Activated gamma-delta T cell treated with Interleukin-2 at 50 U/mL for 16 hours (primary cell): ENCODE measurements at regions not wholly inside any gene's neighbourhood (a gene's known extent, or its start where the extent isn't known, plus 50 kb on each side); places are given as distances from the start of the nearest gene placed in this dataset.

Experiments used
- DNase-seq: peaks from one replicate; pipeline ENCODE4 v3.0.0-alpha.2; 2020

DNA sequence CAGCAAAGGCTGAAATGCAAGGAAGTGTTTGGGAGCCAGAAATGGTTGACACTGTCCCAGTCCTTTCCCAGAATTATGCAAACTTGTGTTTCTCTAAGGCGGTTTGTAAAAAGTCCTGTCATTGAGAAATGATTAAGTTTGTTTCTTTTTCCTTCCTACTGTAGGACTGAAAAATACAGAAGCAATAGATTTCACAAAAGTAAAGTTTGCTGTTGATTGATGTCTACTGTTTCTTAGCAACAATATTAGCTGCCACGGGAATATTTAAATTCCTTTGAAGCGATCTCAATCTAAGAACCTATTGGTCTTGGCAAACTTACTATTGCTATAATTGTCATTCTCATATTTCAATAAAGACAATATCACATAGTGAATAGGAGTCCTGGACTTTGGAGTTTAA is 100.7 kb upstream of the IL12A start:
- no peak for DNase-seq

GRCh38 chr3:159892171-159892795 is 96.4 kb upstream of the IL12A start:
- DNase-seq = no peak

DNA sequence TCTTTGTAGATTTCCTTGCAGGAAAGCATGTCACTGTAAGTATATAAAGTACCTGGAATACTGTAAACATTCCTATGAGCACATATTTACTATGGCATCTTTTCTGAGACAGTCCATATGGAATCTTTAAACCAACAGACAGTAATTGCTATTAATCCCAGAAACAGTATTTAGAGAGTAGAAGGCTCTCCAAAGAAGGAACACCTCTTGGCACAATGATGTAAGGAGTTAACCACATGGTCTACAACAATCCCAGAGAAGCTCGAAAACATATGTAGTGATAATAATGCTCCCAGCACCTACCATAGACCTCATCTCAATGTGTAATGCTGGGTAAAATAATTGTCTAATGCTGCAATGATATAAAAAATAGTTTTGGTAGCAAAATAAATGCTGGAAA is 95.8 kb upstream of the IL12A start:
- DNase-seq = no peak

GRCh38 chr3:159894386-159894785 is 94.2 kb upstream of the IL12A start:
- no peak for DNase-seq

DNA sequence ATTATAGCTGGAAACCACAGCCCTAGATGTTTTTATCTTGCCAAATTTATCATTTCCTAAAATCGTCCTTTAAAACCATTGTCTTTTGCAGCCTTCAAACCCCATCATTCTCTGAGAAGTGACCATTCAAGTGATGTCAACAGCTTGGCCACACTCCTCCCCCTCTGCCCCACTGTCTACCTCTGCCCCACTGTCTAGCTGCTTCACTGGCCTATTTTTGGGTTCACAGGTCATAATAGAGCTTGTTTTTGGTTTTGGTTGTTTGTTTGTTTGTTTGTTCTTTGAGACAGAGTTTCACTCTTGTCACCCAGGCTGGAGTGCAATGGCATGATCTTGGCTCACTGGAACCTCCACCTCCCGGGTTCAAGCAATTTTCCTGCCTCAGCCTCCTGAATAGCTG is 93.2 kb upstream of the IL12A start:
- DNase-seq = no peak

DNA sequence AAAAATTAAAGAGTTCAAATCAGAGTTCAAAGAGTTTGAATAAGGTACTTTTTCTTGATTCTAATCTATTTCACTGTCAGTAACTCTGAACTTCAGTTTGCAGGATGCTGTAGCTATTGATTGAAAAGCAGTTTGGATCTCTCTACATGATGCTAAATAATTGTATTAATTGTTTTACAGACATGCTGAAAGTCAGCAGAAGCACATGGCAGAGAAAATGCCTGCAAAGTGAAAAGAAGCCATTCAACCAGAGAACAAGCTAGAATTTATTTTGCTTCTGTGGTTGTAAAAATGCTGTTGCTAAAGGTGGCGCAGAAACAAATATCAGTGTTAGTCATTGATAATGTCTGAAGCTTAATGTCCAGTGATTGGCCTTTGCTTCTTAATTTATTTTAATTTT is 92.1 kb upstream of the IL12A start:
- no peak for DNase-seq

DNA sequence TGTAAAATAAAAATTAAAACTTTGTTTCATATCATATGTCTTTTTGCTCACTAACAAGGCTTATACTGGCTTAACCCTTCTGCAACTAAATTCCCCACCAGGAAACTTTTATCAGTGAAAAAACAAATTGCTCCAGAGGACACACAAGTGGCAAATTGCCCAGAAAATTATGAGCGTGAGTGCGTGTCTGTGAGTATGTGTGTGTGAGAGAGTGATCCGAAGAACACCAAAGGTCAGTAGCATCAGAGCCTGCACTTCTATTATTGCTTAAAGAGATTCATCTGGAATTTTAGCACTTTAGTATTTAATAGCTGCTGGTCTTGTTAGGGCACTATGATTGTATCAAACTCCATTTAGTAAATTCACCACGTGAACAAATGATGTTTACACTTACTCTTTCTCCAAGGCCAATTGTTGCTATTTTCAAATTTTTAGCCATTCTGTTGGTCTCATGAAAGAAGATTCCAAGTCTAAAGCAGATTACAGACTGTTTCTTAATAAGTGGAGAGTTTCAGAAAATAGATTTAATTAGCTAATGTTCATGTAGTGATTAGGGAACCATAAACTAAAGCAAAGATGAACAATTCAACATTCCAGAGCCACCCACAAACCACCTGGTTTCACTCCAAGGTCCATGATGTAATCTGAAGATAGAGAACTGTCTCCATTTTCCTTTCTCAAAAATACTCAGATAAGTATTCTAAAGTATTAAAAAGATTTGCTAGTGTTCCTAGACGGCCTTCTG is 91.1 kb upstream of the IL12A start:
- DNase-seq = no peak

DNA sequence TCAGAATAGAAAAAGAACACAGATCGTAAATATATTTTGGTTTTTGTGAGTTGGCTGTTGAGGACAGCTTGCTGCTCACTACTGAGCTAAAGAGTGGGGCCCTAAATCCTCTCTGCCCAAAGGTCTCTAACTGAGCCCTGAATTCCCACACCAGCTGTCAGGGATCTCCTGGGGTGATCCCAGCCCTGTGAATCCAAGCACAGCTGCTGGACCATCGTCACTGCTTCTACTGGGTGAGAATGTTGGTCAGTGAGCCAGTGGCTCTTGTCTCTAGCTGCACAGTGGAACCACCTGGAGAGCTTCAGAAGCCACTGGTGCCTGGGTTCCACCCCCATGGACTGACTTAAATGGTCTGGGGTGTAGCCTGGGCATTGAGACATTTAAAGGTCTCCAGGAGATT is 90.5 kb upstream of the IL12A start:
- DNase-seq = no peak

- DNase-seq = no peak
Observed at GRCh38 chr3:159899166-159899565, 89.5 kb upstream of the IL12A start.

DNA sequence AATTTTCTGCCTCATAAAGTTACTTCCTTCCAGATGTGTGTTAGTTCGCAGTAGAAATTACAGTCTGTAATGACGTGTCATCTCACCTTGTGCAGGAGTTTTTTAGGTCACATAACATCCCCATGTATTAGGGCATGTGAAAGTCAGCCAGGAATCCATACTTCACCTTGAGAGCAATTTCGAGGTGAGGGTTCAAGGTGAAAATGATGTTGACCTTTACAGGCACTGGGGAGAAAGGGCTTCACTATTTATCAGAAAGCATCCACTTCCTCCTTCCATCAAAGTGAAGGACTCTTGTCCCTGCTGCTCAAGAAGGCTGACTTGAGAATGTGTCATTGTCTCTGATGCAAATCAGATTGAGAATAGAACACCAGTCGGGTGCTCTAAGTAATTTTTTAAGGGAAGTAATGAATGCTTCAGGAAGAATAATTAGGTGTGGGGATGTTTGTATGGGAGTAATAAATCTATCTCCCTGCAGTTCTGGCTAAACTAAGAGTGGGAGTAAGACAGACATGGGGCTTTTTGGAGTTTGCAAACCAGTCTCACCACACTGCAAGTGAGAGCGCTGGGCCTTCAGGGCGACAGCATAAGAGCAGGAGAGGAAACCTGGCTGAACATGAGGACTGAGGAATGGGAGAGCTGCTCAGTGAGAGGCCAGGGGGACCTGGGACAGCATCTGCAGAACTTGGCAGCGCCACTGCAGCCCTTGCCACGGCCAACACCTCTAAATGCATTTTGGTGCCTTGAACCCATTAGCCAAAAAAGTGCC is 85.9 kb upstream of the IL12A start:
- DNase-seq = no peak

GRCh38 chr3:159904455-159904854 is 84.2 kb upstream of the IL12A start:
- DNase-seq = no peak

DNA sequence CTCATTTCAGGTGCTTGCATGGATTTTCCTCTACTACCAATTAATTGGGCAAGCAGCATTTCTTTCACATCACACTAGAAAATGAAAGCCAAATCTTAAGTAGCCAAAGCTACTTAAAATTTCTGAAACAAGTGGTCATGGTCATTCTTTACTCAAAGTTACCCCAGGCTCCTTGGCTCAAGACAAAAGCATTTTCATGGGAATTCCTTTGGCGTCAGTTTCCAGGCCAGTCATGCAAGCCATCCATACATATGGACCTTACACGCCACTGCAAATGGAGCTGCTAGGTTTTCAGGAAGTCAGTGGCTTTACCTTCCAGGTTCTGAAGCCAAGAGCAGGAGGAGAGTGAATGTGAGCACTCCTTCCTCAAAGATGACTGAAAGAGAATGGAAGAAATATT is 83.7 kb upstream of the IL12A start:
- no peak for DNase-seq

DNA sequence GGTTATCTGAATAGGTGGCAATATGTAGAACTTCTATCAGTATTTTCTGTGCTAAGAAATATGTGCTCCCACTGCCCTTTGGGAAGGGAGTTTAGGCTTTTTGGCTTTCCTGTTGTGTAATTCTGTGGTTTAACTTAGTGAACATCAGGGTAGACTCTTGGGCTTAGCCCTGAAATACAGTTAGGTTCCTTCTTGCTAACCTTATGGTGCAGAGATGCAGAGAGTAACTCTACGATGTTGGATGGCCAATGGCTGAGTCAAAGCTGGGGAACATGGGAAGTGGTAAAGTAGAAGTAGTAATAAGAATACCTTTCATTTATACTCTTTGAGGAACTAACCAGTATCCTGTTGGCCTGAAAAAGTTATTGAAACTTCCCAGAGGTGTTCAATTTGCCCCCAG is 80.8 kb upstream of the IL12A start:
- no peak for DNase-seq

DNA sequence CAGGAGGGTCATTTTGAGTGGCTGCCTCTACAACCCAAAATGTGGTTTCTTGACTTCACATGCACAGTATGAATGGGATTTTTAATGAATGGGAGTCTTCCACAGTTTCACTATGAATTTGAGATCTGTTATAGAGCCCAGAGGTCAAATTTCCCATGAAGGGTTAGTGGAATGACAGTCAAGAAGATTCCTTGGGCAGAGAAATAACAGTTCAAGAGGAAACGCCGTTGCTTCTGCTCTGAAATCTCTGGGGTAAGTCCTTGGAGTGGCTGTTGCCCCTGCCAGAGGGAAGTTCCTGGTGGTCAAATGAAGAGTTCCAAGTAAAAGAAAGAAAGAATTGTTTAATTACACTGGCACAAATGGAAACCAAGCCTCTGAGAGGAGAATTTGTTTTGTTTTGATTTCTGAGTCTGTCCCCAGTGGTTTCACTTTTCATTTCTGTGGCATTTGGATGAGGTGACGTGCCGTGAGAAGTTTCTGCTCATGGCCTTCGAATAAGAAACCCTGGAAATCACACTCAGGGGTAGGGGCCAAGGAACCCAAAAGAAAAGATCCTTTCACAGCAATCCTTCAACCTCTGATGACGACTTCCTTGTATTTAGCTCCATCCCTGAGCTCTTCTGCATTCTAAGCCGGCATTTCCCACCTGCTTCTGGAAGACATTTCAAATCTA is 77.5 kb upstream of the IL12A start:
- DNase-seq = no peak

- no peak for DNase-seq
Observed at GRCh38 chr3:159911664-159912037, 77.0 kb upstream of the IL12A start.

- no peak for DNase-seq
Observed at GRCh38 chr3:159913712-159914414, 74.8 kb upstream of the IL12A start.

- no peak for DNase-seq
Observed at GRCh38 chr3:159914426-159914825, 74.2 kb upstream of the IL12A start.

DNA sequence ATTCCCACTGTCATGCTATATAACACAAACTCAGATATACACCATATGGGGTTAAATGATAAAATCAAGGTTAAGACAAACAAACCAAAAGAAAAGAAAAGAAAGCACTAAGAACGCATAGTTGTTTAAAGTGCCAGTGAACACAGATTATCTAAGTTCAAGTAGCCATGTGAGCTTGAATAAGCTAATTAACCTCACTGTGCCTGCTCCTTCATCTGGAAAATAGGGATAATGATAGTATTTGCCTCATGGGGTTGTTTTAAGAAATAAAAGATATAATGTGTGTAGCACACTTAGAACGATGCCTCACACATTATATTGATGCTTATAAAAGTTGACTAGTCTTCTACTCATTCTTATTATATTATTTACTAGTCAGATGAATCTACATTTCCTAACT is 72.6 kb upstream of the IL12A start:
- no peak for DNase-seq

GRCh38 chr3:159917141-159917540 is 71.5 kb upstream of the IL12A start:
- no peak for DNase-seq

- DNase-seq = no peak
Observed at GRCh38 chr3:159919873-159920272, 68.8 kb upstream of the IL12A start.

DNA sequence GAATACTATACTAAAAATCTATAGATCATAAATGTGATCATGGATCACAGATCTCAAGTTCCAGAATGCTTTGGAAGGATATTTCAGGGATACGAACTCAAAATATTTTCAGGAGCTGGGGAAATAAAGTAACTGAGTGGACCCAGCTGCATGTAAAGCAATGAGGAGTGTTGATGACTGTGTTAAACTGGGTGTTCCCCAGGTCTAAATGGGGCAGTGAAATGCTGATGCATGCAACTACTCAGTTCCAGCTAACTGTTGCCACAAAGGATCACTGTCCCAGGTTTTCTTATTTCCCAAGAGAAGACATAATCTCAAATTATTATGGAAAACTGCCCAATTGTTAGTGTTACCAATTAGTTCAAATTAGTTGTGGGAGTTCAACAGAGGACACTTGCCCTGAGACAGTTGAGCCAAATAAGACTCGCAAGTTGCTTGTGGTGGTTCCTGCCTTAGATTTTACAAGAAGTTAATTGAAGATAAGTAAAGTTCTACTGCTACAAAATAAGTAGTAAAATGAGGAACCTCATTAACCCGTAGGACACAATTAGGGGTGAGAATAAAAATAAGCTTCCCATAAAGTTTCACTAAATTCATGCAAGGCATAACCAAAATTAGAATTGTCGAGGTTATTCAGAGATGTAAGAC is 66.3 kb upstream of the IL12A start:
- no peak for DNase-seq

- no peak for DNase-seq
Observed at GRCh38 chr3:159922861-159923312, 65.7 kb upstream of the IL12A start.
